HG02870 (cell line): ENCODE measurements at regions not wholly inside any gene's neighbourhood (a gene's known extent, or its start where the extent isn't known, plus 50 kb on each side); places are given as distances from the start of the nearest gene placed in this dataset.
"Not testable (repeated sequence)": the region's sequence is repeated elsewhere in the genome, so short reads cannot be mapped to it uniquely, and the experiment has no call there.

Experiments
- ATAC-seq: cut with Tn5 transposase; IDR thresholded peaks from one replicate; pipeline ENCODE4 v1.9.1; 2021; ENCODE audit warnings: mild to moderate bottlenecking, moderate library complexity; ENCODE audit not compliant: unreplicated experiment

- ATAC-seq: no peak
Observed at GRCh38 chr7:68893411-68893810, 704.9 kb upstream of the AUTS2 start.

DNA sequence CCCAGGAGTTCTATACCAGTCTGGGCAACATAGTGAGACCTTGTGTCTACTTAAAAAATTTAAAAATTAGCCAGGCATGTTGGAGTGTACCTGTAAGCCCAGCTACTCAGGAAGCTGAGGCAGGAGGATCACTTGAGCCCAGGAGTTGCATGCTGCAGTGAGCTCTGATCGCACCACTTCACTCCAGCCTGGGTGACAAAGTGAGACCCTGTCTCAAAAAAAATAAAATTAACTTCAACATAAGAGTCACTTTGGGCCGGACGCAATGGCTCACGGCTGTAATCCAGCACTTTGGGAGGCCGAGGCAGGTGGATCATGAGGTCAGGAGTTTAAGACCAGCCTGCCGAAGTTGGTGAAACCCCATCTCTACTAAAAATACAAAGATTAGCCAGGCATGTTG, 699.1 kb upstream of the AUTS2 start:
- ATAC-seq: not testable (repeated sequence)

- ATAC-seq: no peak
Observed at GRCh38 chr7:68900096-68900495, 698.2 kb upstream of the AUTS2 start.

DNA sequence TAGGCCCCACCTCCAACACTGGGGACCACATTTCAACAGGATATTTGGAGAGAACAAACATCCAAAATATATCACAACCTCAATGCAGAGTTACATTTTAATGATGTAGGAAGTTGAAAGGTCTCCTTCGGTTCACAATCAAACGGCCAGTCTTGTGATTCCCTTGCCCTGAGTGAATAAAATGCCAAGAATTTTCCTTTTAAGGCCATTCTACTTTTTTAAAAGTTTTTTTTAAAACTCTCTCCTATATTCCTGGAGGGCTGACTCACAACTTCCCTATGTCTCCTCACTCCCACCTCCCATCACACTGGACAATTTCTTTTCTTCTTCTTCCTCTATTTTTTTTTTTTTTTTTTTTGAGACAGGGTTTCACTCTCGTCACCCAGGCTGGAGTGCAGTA, 693.6 kb upstream of the AUTS2 start:
- no peak for ATAC-seq

DNA sequence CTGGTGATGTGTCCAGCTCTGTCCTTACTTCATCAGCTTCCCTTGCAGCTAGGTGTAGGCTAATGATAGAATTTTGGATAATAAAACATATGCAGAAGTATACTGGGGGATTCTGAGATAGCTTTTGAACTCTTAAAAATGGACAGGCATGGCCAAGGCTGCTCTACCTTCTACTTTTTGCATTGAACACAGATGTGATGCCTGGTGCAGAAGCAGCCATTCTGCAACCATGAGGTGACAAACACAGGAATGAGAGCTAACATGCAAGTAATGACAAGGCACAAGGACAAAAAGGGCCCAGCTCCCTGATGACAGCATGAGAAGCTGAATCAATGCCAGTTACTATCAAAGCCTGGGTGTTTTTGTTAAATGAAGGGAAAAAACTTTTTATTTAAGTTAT, 686.5 kb upstream of the AUTS2 start:
- ATAC-seq: no peak

GRCh38 chr7:68914006-68914405, 684.3 kb upstream of the AUTS2 start:
- ATAC-seq: no peak

DNA sequence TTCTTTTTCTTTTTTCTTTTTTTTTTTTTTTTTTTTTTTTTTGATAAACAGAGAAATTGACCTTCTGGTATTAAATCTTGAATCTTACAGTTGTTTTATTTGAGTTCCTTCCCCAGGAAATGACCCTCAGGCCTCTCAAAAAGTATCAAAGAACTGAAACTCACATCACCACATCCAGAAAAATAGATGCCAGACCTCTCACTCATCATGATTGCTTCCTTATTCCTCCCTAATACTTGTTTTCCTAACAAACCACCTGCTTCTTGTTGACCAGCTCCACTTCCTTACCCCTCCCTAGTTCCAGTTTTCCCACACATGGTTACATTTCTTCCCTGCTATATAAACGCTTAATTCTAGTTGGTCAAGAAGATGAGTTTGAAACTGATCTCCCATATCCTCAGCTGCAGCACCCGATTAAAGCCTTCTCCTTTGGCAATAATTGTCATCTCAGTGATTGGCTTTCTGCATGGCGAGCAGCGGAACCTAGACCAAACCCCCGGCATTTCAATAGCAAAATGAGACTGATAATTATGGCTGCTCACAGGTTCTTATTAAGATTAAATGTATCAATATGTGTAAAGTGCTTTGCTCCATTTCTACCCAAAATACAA, 681.1 kb upstream of the AUTS2 start:
- no peak for ATAC-seq

- ATAC-seq: no peak
Observed at GRCh38 chr7:68918621-68919020, 679.7 kb upstream of the AUTS2 start.

- no peak for ATAC-seq
Observed at GRCh38 chr7:68922850-68923249, 675.4 kb upstream of the AUTS2 start.

DNA sequence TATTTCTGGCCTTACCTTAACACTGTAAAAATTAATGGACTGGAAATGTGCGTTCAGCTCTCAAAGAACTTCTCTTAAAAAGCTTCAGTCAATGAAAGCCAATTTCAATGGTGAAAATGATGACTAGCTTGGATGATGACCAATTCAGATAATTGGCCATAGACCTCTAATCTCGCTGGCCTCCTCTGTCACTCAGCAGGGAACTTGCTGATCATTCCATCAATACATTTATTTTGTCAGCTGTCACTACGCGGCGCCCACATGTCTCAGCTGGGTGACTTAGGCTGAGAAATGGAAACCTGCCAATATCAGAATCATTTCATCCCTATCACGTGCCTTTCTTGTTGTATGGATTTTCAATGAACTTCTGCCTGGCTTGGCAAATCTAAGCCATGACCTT, 673.0 kb upstream of the AUTS2 start:
- no peak for ATAC-seq

- no peak for ATAC-seq
Observed at GRCh38 chr7:68929781-68930261, 668.5 kb upstream of the AUTS2 start.

DNA sequence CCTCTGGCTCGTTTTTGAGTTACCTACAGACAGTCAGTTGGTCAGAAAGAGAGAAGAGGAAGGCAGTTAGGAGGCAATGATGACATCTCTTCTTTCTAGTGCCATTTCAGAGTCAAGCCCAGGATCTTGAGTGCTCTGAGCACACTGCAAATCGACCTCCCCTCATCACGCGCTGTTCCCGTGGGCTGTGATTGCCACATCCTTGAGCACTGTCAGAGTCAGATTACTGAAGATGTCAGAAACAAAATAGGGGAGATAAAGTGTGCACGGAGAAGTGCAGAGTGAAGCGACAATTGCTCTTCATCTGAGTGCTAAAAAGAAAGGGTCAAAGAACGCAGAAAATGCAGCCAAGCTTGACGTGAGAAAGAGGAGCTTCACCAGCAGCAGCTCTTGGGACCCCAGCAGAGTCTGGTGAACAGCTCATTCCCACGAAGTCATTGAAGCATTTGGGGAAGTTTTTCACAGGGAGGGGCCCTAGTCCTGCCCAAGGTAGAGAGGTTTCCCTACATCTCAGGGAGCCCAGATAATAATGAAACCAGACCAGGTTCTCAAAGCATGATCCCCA, 661.7 kb upstream of the AUTS2 start:
- ATAC-seq: no peak

- ATAC-seq: no peak
Observed at GRCh38 chr7:68938151-68938550, 660.1 kb upstream of the AUTS2 start.

DNA sequence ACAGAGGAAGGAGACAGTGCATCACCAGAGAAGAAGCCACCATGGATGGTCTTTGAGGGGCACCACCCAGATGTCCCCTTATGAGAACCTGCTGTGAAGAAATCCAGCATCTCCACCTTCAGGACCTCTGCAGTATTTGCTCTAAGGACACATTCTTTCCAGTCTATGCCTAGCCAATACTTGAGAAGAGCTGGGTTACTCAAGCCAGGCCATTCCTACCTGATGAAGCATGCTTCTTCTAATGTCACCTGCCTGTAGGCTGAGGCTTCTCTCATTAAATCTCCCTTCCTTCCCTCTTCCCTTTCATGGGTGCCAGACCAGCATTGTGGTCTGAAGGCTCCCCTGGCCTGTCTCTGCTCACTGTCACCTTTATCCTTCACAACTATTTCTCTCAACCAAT, 654.5 kb upstream of the AUTS2 start:
- no peak for ATAC-seq

DNA sequence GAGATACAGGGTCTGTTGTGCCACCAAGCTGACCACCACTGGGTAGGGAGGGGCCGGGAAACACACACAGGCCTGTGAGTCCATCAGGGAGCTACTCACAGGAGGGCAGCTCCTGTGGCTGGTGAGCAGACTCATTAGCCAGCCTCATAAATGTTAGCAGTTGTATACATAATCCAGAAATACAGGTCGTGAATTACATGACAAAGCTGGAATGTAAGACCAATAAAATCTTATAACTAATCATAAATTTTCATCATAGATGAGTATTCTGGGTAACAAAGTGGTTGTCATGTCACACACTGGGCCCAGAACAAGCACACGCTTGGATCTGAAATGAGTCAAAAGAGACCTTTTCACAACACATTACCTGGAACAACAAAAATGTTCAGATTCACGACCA, 642.6 kb upstream of the AUTS2 start:
- ATAC-seq: no peak

DNA sequence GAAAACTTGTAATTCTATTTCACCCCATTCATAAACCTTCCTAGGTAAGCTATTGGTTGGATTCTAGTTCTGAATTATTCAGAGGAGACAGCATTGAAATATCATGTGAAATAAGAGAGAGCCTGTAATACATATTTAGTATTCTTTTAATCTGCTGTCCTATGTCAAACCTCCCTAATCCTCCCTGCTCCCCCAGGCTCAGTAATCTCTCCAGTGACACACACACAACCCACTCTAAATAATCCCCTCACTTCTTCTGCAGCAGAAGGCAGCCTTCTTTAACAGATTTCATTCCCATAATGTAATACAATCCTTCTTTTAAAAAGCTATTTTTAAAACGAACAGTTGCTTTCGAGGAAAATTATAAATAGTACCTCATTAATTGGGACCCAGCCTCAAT, 639.7 kb upstream of the AUTS2 start:
- ATAC-seq: no peak

DNA sequence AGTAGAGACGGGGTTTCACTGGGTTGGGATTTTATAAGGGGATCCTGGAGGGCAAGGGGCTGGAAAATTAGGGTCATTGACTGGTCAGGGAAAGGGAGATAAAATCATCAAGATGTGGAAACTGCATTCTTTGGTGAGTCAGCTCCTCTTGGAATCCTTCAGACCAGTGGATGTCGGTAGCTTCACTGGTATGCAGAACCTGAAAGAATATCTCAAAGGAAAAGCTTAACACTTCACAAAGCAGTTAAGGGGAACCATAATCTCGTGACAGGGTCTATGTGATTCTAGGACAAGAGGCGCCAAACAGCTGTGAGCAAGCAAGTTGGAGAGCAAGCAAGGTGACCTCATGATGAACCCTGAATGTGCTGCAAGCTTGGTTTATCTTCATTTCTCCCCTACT, 634.7 kb upstream of the AUTS2 start:
- no peak for ATAC-seq

GRCh38 chr7:68964060-68964459, 634.2 kb upstream of the AUTS2 start:
- no peak for ATAC-seq

- no peak for ATAC-seq
Observed at GRCh38 chr7:68965351-68965750, 632.9 kb upstream of the AUTS2 start.

GRCh38 chr7:68967598-68967997, 630.7 kb upstream of the AUTS2 start:
- no peak for ATAC-seq

DNA sequence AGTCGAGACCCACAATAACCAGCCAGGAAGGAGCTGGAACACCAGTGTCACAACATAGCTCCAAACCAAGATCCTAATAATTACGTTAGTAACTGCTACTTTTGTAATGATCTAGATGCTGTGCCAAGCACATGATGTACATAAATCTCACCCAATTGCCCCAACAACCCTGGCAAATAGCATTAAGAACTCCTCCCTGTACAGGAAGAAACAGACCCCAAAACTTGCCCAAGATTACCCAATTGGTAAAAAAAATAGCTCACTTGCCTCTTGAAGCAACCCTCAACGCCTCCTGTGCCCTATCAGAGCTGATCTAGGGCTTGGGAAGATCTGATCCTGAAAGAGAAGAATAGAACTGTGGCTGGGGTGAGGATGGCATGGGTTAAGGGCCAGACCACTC, 628.7 kb upstream of the AUTS2 start:
- ATAC-seq: no peak

- ATAC-seq: no peak
Observed at GRCh38 chr7:68971634-68972340, 626.5 kb upstream of the AUTS2 start.
